ENCODE measurements at regions not wholly inside any gene's neighbourhood (a gene's known extent, or its start where the extent isn't known, plus 50 kb on each side); places are given as distances from the start of the nearest gene placed in this dataset.

DNA sequence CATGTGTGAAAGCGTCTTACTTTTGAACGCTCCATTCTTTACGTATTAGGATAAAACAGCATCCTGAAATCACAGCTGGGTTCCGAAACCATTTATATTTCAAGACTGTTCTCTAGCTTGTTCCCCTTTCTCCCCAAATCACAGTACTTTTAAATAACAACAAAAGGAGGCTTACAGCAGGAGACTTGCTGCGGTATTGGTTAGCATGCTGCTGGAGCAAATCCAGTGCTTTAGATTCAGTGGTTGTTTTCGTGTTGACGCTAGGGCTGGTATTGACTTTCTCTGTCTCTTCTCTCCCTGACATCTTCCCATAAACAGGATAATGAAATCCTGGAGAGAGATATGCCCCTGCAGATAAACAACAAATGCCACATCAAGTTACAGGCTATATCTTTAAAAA, 103.1 kb downstream of the ZNF608 start:
- ChIA-PET CTCF (interaction anchor here (0.5 to 2.3 kb wide), 2 partner anchors 8 to 865 kb away, joined by 3 to 9 read pairs; no protein-coding TSS in a partner anchor), POLR2A (no interaction called here)

GRCh38 chr5:124642151-124642550, 104.3 kb downstream of the ZNF608 start:
- ChIA-PET POLR2A (no interaction called here), CTCF (no interaction called here)
- H3K27me3 ChIP-seq (ENCODE audit: control insufficient read depth, insufficient read depth, low read length) = no peaks in the 10 kb centered on the region
- no peak overlapping the region for H3K4me3 ChIP-seq (ENCODE audit: low read depth, low read length)
- no peaks in the 10 kb centered on the region for H3K36me3 ChIP-seq (ENCODE audit: control insufficient read depth, insufficient read depth, low read length)
- TF ChIP-seq CTCF (IDR thresholded peaks at IDR 0.05; ENCODE audit: insufficient read depth, low read depth, low read length) = no peak
- no peak for DNase-seq (ENCODE audit: low read depth)

More for the DNA sequence above, 103.1 kb downstream of the ZNF608 start:
- no peak for TF ChIP-seq CTCF (IDR thresholded peaks at IDR 0.05; ENCODE audit: insufficient read depth, low read depth, low read length)
- H3K4me3 ChIP-seq (ENCODE audit: low read depth, low read length) = no peak overlapping the region
- H3K36me3 ChIP-seq (ENCODE audit: control insufficient read depth, insufficient read depth, low read length) = no peaks in the 10 kb centered on the region
- DNase-seq (ENCODE audit: low read depth) = no peak
- H3K27me3 ChIP-seq (ENCODE audit: control insufficient read depth, insufficient read depth, low read length) = no peaks in the 10 kb centered on the region

- DNase-seq (ENCODE audit: low read depth) = no peak
- POLR2A ChIA-PET = no interaction called here
- CTCF ChIA-PET = no interaction called here
- Histone ChIP-seq H3K27me3 (ENCODE audit: control insufficient read depth, insufficient read depth, low read length) (no peaks in the 10 kb centered on the region), H3K4me3 (ENCODE audit: low read depth, low read length) (no peak overlapping the region), H3K36me3 (ENCODE audit: control insufficient read depth, insufficient read depth, low read length) (no peaks in the 10 kb centered on the region)
- no peak for TF ChIP-seq CTCF (IDR thresholded peaks at IDR 0.05; ENCODE audit: insufficient read depth, low read depth, low read length)
These were observed 105.2 kb downstream of the ZNF608 start for GRCh38 chr5:124641154-124641792.

DNA sequence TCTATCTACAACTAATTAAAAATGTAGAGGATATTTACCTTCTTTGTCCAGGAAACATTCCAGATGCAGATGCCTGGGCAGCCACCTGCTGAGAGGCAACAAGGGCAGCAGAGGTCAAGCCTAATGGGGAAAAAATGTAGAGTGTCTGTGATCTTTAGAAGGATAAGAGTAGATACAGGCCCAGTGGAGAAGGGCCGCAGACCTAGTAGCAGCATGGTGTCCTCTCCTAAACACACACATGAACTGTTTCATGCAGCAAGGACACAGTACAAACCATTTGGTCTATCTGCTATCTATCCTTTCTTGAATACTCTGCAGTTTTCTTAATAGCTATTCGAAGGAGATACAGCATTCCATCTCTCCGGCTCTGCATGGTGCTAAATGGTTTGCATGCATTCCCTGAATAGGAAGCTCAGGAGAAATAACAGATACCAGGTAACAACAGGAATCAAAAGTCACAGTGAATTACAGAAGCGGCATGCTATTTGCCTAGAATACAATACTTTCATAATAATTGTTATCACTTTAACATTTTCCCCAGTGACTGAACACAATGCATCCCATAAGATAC, 107.3 kb downstream of the ZNF608 start:
- Histone ChIP-seq H3K4me3 (ENCODE audit: low read depth, low read length) (no peak overlapping the region), H3K27me3 (ENCODE audit: control insufficient read depth, insufficient read depth, low read length) (no peaks in the 10 kb centered on the region), H3K36me3 (ENCODE audit: control insufficient read depth, insufficient read depth, low read length) (no peaks in the 10 kb centered on the region)
- ChIA-PET CTCF (no interaction called here), POLR2A (interaction anchor here (0.6 kb wide), 1 partner anchor 32 kb away, joined by 3 read pairs; no protein-coding TSS in a partner anchor)
- no peak for TF ChIP-seq CTCF (IDR thresholded peaks at IDR 0.05; ENCODE audit: insufficient read depth, low read depth, low read length)
- DNase-seq (ENCODE audit: low read depth) = no peak

DNA sequence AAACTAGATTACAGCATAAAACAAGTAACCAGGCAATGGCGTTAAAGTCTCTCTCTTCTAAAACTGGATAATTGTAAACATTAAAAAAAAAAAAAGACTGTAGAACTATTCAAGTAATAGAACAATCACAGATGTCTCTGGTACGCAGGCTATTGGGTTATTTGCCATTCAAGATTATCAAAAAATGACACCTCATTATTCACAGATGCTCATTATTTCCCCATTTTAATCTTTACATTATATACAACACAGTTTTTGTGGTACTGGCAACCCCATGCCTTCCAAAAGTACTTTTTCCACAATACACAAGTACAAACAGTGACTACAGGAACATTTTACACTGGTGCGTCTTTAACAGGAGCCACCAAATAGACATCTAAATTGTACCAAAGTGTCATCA, 109.4 kb downstream of the ZNF608 start:
- Histone ChIP-seq H3K4me3 (ENCODE audit: low read depth, low read length) (no peak overlapping the region), H3K27me3 (ENCODE audit: control insufficient read depth, insufficient read depth, low read length) (no peaks in the 10 kb centered on the region), H3K36me3 (ENCODE audit: control insufficient read depth, insufficient read depth, low read length) (no peaks in the 10 kb centered on the region)
- ChIA-PET POLR2A (no interaction called here), CTCF (no interaction called here)
- TF ChIP-seq CTCF (IDR thresholded peaks at IDR 0.05; ENCODE audit: insufficient read depth, low read depth, low read length) = no peak
- DNase-seq (ENCODE audit: low read depth) = no peak
